CD4-positive, alpha-beta T cell treated with Interleukin-10 for 1 hour (primary cell): ENCODE measurements at regions not wholly inside any gene's neighbourhood (a gene's known extent, or its start where the extent isn't known, plus 50 kb on each side); places are given as distances from the start of the nearest gene placed in this dataset.
"Not testable (repeated sequence)": the region's sequence is repeated elsewhere in the genome, so short reads cannot be mapped to it uniquely, and the experiment has no call there.

ENCODE experiments used
- DNase-seq: peaks from one replicate; pipeline ENCODE4 v3.0.0-alpha.2; 2020

DNA sequence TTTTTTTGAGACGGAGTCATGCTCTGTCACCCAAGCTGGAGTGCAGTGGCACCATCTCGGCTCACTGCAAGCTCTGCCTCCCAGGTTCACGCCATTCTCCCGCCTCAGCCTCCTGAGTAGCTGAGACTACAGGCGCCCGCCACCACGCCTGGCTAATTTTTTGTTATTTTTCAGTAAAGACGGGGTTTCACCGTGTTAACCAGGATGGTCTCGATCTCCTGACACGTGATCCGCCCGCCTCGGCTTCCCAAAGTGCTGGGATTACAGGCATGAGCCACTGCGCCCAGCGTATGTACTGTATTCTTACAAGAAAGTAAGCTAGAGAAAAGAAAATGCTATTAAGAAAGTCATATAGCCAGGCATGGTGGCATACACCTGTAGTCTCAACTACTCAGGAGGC, 84.8 kb upstream of the CMC1 start:
- not testable (repeated sequence) for DNase-seq

- DNase-seq, result peak; percentile 34
Observed at GRCh38 chr3:28171962-28172361, 69.5 kb upstream of the CMC1 start.

GRCh38 chr3:28172748-28173147, 68.7 kb upstream of the CMC1 start:
- no peak for DNase-seq

DNA sequence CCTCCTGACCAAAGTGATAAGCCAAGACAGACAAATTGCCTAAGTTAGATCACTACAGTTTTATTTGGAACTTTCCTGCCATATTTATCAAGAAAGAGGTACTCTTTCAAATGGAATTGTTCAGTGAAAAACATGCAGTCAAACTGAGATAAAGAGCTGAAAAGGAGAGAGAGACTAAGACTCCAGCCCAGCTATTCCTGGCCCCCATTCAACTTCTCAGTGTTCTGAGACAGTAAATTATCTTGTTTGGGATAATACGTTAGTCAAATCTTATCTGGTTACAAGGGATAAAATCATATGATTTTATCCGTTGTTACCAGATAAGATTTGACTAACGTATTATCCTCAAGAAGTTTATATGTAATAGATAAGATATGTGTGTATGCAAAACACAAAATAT, 67.6 kb upstream of the CMC1 start:
- DNase-seq, result no peak

DNA sequence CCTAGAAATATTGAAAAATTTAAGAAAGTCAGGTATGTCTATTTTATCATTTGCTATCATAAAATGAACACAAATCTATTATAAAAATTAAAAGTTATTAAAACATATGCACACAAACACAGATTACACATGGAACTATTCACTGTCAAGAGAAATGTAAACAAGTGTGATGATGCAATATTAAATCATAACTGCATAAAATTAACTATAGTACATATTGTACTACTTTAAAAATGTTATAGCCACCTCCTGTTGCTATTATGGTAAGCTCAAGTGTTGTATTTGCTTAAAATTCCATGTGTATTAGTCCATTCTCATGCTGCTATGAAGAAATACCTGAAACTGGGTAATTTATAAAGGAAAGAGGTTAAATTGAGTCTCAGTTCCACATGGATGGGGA, 54.7 kb upstream of the CMC1 start:
- no peak for DNase-seq

GRCh38 chr3:28188686-28189085, 52.7 kb upstream of the CMC1 start:
- DNase-seq, result no peak

- no peak for DNase-seq
Observed at GRCh38 chr3:28191363-28191762, 50.1 kb upstream of the CMC1 start.
